ENCODE measurements at regions not wholly inside any gene's neighbourhood (a gene's known extent, or its start where the extent isn't known, plus 50 kb on each side); places are given as distances from the start of the nearest gene placed in this dataset.
"Not testable (repeated sequence)": the region's sequence is repeated elsewhere in the genome, so short reads cannot be mapped to it uniquely, and the experiment has no call there.

DNA sequence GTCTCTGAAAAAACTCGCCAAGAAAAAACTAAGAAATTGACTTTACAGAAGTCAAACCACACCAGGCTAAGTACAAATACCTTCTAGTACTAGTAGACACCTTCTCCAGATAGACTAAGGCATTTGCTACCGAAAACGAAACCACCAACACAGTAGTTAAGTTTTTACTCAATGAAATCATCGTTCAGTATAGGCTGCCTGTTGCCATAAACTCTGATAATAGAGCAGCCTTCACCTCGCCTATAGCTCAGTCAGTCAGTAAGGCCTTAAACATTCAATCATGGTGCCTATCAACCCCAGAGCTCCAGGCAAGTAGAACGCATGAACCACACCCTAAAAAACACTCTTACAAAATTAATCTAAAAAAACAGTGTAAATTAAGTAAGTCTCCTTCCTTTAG lies 96.8 kb upstream of the FAM90A26 start:
- TF ChIP-seq, protein P1, sequence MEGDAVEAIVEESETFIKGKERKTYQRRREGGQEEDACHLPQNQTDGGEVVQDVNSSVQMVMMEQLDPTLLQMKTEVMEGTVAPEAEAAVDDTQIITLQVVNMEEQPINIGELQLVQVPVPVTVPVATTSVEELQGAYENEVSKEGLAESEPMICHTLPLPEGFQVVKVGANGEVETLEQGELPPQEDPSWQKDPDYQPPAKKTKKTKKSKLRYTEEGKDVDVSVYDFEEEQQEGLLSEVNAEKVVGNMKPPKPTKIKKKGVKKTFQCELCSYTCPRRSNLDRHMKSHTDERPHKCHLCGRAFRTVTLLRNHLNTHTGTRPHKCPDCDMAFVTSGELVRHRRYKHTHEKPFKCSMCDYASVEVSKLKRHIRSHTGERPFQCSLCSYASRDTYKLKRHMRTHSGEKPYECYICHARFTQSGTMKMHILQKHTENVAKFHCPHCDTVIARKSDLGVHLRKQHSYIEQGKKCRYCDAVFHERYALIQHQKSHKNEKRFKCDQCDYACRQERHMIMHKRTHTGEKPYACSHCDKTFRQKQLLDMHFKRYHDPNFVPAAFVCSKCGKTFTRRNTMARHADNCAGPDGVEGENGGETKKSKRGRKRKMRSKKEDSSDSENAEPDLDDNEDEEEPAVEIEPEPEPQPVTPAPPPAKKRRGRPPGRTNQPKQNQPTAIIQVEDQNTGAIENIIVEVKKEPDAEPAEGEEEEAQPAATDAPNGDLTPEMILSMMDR (IDR thresholded peaks at IDR 0.05), result not testable (repeated sequence)
- TF ChIP-seq POLR2A (IDR thresholded peaks at IDR 0.05), result not testable (repeated sequence)
